Stimulated activated CD4-positive, alpha-beta T cell treated with anti-CD3 and anti-CD28 coated beads, Interleukin-2, amount 100 ng/mL, for 48 hours (primary cell): ENCODE measurements at regions not wholly inside any gene's neighbourhood (a gene's known extent, or its start where the extent isn't known, plus 50 kb on each side); places are given as distances from the start of the nearest gene placed in this dataset.
"Not testable (repeated sequence)": the region's sequence is repeated elsewhere in the genome, so short reads cannot be mapped to it uniquely, and the experiment has no call there.

ENCODE experiments used
- DNase-seq, 2 donors: peaks; one replicate each; pipeline ENCODE4 v3.0.0-alpha.2; 2020

GRCh38 chr7:93048136-93048930 is 69.4 kb downstream of the SAMD9 start:
- no peak for DNase-seq

GRCh38 chr7:93047514-93048099 is 70.2 kb downstream of the SAMD9 start:
- DNase-seq = no peak

GRCh38 chr7:93046641-93047040 is 71.1 kb downstream of the SAMD9 start:
- no peak for DNase-seq

- DNase-seq = no peak
These were observed 73.5 kb downstream of the SAMD9 start for GRCh38 chr7:93044147-93044810.

GRCh38 chr7:93043385-93043985 is 74.3 kb downstream of the SAMD9 start:
- DNase-seq = no peak

GRCh38 chr7:93040355-93040754 is 77.4 kb downstream of the SAMD9 start:
- no peak for DNase-seq

GRCh38 chr7:93039786-93040185 is 78.0 kb downstream of the SAMD9 start:
- DNase-seq = no peak

GRCh38 chr7:93039282-93039681 is 78.5 kb downstream of the SAMD9 start:
- DNase-seq = no peak

GRCh38 chr7:93036807-93037206 is 81.0 kb downstream of the SAMD9 start:
- DNase-seq = peak; percentile 16 to 28

- no peak for DNase-seq
These were observed 81.6 kb downstream of the SAMD9 start for GRCh38 chr7:93036149-93036640.

- DNase-seq = no peak
These were observed 86.0 kb downstream of the SAMD9 start for GRCh38 chr7:93031795-93032194.

GRCh38 chr7:93030605-93031225 is 87.1 kb downstream of the SAMD9 start:
- no peak for DNase-seq

GRCh38 chr7:93029056-93029455 is 88.7 kb downstream of the SAMD9 start:
- DNase-seq = no peak

GRCh38 chr7:93028610-93029009 is 89.2 kb downstream of the SAMD9 start:
- no peak for DNase-seq

GRCh38 chr7:93027044-93027443 is 90.7 kb downstream of the SAMD9 start:
- no peak for DNase-seq

GRCh38 chr7:93026425-93026824 is 91.4 kb downstream of the SAMD9 start:
- no peak for DNase-seq

- no peak for DNase-seq
These were observed 92.4 kb downstream of the SAMD9 start for GRCh38 chr7:93025389-93025788.

GRCh38 chr7:93022931-93023478 is 94.8 kb downstream of the SAMD9 start:
- DNase-seq = not testable (repeated sequence)

- DNase-seq = no peak
These were observed 96.0 kb downstream of the SAMD9 start for GRCh38 chr7:93021748-93022147.

GRCh38 chr7:93018716-93019115 is 99.1 kb downstream of the SAMD9 start:
- no peak for DNase-seq

GRCh38 chr7:93016681-93017381 is 100.9 kb downstream of the SAMD9 start:
- DNase-seq = no peak
